ENCODE measurements at regions not wholly inside any gene's neighbourhood (a gene's known extent, or its start where the extent isn't known, plus 50 kb on each side); places are given as distances from the start of the nearest gene placed in this dataset.

DNA sequence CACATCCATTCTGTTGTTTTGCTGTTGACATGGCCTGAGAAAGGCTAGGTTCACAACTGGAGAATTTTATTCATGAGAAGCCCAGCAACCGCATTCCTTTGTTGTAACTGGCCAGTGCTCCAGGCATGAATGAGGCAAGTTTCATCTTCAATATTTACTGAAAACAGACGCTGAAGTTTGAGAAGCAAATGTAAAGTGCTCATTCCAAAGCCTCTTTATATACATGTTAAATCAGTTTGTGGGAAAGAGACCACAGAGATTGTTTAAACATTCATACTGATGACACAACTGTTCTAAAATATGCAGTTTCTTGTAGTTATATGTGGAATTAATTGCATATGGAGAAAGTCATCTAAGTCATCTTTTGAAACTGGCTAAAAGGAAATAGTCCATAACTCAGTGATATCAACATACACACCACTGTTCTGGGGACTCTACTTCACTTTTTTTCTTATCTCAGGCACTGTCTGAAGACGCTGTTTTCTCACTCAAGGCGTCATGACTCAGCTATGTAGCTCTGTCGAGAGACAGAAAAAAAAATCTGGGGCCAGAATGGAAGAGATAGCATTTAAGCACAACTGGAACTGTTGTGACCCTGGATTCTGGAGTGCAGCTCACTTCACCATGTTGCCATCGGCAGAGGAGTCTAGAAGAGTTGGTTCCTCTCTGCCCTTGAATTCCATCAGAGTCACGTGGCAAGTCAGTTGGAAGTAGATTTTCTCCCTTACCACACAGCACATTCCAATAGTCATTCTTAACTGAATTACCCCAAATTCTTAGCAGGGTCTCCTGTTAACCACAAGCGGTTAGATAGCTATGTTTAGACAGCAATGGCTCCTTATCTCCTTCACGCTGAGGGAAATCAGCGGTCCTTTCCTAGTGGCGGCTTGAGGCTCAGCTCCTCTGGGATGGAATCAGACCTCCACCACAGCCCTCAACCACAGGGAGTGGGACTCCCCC lies 258.4 kb upstream of the HMGA2 start:
- TF ChIP-seq, protein P1, sequence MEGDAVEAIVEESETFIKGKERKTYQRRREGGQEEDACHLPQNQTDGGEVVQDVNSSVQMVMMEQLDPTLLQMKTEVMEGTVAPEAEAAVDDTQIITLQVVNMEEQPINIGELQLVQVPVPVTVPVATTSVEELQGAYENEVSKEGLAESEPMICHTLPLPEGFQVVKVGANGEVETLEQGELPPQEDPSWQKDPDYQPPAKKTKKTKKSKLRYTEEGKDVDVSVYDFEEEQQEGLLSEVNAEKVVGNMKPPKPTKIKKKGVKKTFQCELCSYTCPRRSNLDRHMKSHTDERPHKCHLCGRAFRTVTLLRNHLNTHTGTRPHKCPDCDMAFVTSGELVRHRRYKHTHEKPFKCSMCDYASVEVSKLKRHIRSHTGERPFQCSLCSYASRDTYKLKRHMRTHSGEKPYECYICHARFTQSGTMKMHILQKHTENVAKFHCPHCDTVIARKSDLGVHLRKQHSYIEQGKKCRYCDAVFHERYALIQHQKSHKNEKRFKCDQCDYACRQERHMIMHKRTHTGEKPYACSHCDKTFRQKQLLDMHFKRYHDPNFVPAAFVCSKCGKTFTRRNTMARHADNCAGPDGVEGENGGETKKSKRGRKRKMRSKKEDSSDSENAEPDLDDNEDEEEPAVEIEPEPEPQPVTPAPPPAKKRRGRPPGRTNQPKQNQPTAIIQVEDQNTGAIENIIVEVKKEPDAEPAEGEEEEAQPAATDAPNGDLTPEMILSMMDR (IDR thresholded peaks at IDR 0.05): no peak
- TF ChIP-seq POLR2A (IDR thresholded peaks at IDR 0.05): no peak
